Stimulated activated CD4-positive, alpha-beta T cell treated with anti-CD3 and anti-CD28 coated beads, Interleukin-15, amount 100 ng/mL, for 48 hours (primary cell): ENCODE measurements at regions not wholly inside any gene's neighbourhood (a gene's known extent, or its start where the extent isn't known, plus 50 kb on each side); places are given as distances from the start of the nearest gene placed in this dataset.

Source experiments
- DNase-seq, 2 donors: peaks; one replicate each; pipeline ENCODE4 v3.0.0-alpha.2; 2020; ENCODE audit warnings: low read depth in 2 of 2

- no peak for DNase-seq
Measured at GRCh38 chr22:49418341-49418894, 409.3 kb downstream of the BRD1 start.

GRCh38 chr22:49417833-49418232 is 409.8 kb downstream of the BRD1 start:
- no peak for DNase-seq

- DNase-seq = no peak
Measured at GRCh38 chr22:49417326-49417725, 410.3 kb downstream of the BRD1 start.

GRCh38 chr22:49415151-49415951 is 412.3 kb downstream of the BRD1 start:
- no peak for DNase-seq

- no peak for DNase-seq
Measured at GRCh38 chr22:49413551-49413950, 414.1 kb downstream of the BRD1 start.

GRCh38 chr22:49413146-49413545 is 414.5 kb downstream of the BRD1 start:
- no peak for DNase-seq

- no peak for DNase-seq
Measured at GRCh38 chr22:49412236-49412635, 415.4 kb downstream of the BRD1 start.

- no peak for DNase-seq
Measured at GRCh38 chr22:49411236-49411635, 416.4 kb downstream of the BRD1 start.

GRCh38 chr22:49408102-49408836 is 419.4 kb downstream of the BRD1 start:
- no peak for DNase-seq

- no peak for DNase-seq
Measured at GRCh38 chr22:49406879-49407587, 420.6 kb downstream of the BRD1 start.

- no peak for DNase-seq
Measured at GRCh38 chr22:49406047-49406650, 421.5 kb downstream of the BRD1 start.

- DNase-seq = no peak
Measured at GRCh38 chr22:49405590-49405989, 422.1 kb downstream of the BRD1 start.

- no peak for DNase-seq
Measured at GRCh38 chr22:49404576-49405241, 423.0 kb downstream of the BRD1 start.

- no peak for DNase-seq
Measured at GRCh38 chr22:49404020-49404419, 423.7 kb downstream of the BRD1 start.

GRCh38 chr22:49403102-49403501 is 424.6 kb downstream of the BRD1 start:
- DNase-seq = no peak

- DNase-seq = no peak
Measured at GRCh38 chr22:49402169-49402568, 425.5 kb downstream of the BRD1 start.

GRCh38 chr22:49400941-49401598 is 426.6 kb downstream of the BRD1 start:
- DNase-seq = no peak

GRCh38 chr22:49400136-49400940 is 427.3 kb downstream of the BRD1 start:
- no peak for DNase-seq

GRCh38 chr22:49398646-49399045 is 429.0 kb downstream of the BRD1 start:
- DNase-seq = no peak

GRCh38 chr22:49398115-49398514 is 429.6 kb downstream of the BRD1 start:
- DNase-seq = no peak
